LNCaP clone FGC (cell line): ENCODE measurements at regions not wholly inside any gene's neighbourhood (a gene's known extent, or its start where the extent isn't known, plus 50 kb on each side); places are given as distances from the start of the nearest gene placed in this dataset.

ENCODE experiments used
- DNase-seq: peaks from one replicate; pipeline ENCODE4 v3.0.0-alpha.2; 2011; ENCODE audit warnings: low read depth
- H3K4me3 ChIP-seq: 2 replicates; pipeline ENCODE4 v1.5.1; 2011; ENCODE audit warnings: mild to moderate bottlenecking, low read depth, low read length, control low read depth
- CTCF ChIP-seq: IDR thresholded peaks from 2 replicates; pipeline ENCODE4 v1.5.1; 2012; ENCODE audit warnings: mild to moderate bottlenecking; ENCODE audit not compliant: control insufficient read depth, insufficient read depth; ENCODE audit errors: extremely low read depth

GRCh38 chr5:73305386-73305785, 132.4 kb downstream of the TMEM174 start:
- DNase-seq, result no peak
- no peak for TF ChIP-seq CTCF
- H3K4me3 ChIP-seq, result no peak overlapping the region

GRCh38 chr5:73304381-73304780, 131.4 kb downstream of the TMEM174 start:
- no peak for TF ChIP-seq CTCF
- no peak overlapping the region for H3K4me3 ChIP-seq
- no peak for DNase-seq

- no peak for DNase-seq
- no peak for TF ChIP-seq CTCF
- H3K4me3 ChIP-seq, result no peak overlapping the region
Observed at GRCh38 chr5:73303148-73304079, 130.4 kb downstream of the TMEM174 start.

- TF ChIP-seq CTCF, result no peak
- DNase-seq, result no peak
- no peak overlapping the region for H3K4me3 ChIP-seq
Observed at GRCh38 chr5:73302797-73303147, 129.8 kb downstream of the TMEM174 start.

GRCh38 chr5:73301208-73301901, 128.4 kb downstream of the TMEM174 start:
- no peak for TF ChIP-seq CTCF
- no peak overlapping the region for H3K4me3 ChIP-seq
- no peak for DNase-seq

- TF ChIP-seq CTCF, result no peak
- H3K4me3 ChIP-seq, result no peak overlapping the region
- no peak for DNase-seq
Observed at GRCh38 chr5:73300337-73301207, 127.6 kb downstream of the TMEM174 start.
